H1 (cell line): ENCODE measurements at regions not wholly inside any gene's neighbourhood (a gene's known extent, or its start where the extent isn't known, plus 50 kb on each side); places are given as distances from the start of the nearest gene placed in this dataset.

Source experiments
- CTCF ChIA-PET: fragments of 300-600 bp; sonication (Branson Sonifier 250); formaldehyde crosslinking; loops from one replicate; lab custom pipeline; 2021; ENCODE audit not compliant: partially characterized antibody; lab: Charles Lee
- POLR2A ChIA-PET: fragments of 300-600 bp; sonication (Branson Sonifier 250); formaldehyde crosslinking; loops from one replicate; lab custom pipeline; 2021; ENCODE audit warnings: inconsistent platforms; ENCODE audit not compliant: partially characterized antibody; lab: Charles Lee
- DNase-seq, 2 experiments: peaks; one replicate each; pipeline versions ENCODE4 v3.0.0 to v3.0.0-alpha.2; 2010 to 2022; ENCODE audit warnings: low spot score in 2 of 2, low read depth in 1 of 2, mixed read lengths in 1 of 2
- FAIRE-seq: peaks from 2 replicates; lab custom pipeline; 2011; peaks lifted over from hg19 to GRCh38; lab: Jason Lieb, UNC
- H2AFZ ChIP-seq: 2 replicates; pipeline ENCODE4 v1.8.1; 2012; ENCODE audit warnings: low read length, inconsistent platforms
- H2AK5ac ChIP-seq: 2 replicates; pipeline ENCODE4 v1.6.1; 2013; ENCODE audit warnings: low read depth, low read length
- H2BK120ac ChIP-seq: replicated peaks from 2 replicates; pipeline ENCODE3; 2013; ENCODE audit warnings: low read depth, low read length, inconsistent platforms
- H2BK12ac ChIP-seq: 2 replicates; pipeline ENCODE4 v1.6.1; 2013; ENCODE audit warnings: low read depth, low read length
- H2BK15ac ChIP-seq: 2 replicates; pipeline ENCODE4 v1.6.1; 2013; ENCODE audit warnings: low read length
- H2BK20ac ChIP-seq: 2 replicates; pipeline ENCODE4 v1.6.1; 2013; ENCODE audit warnings: low read length
- H2BK5ac ChIP-seq: 2 replicates; pipeline ENCODE4 v1.6.1; 2013; ENCODE audit warnings: low read depth, low read length
- H3K14ac ChIP-seq: 2 replicates; pipeline ENCODE4 v1.6.1; 2013; ENCODE audit warnings: inconsistent platforms; ENCODE audit not compliant: insufficient read length
- H3K18ac ChIP-seq: 2 replicates; pipeline ENCODE4 v1.6.1; 2013; ENCODE audit warnings: low read length; ENCODE audit errors: extremely low read depth
- H3K23ac ChIP-seq: 2 replicates; pipeline ENCODE4 v1.6.1; 2013; ENCODE audit warnings: inconsistent platforms; ENCODE audit not compliant: insufficient read length
- H3K23me2 ChIP-seq: 2 replicates; pipeline ENCODE4 v1.6.1; 2013; ENCODE audit warnings: low read depth, low read length
- H3K27ac ChIP-seq: 2 replicates; pipeline ENCODE4 v1.6.1; 2011; ENCODE audit warnings: low read depth, low read length, inconsistent platforms
- H3K27me3 ChIP-seq, 4 experiments: replicated peaks in 1 of 4; 1 replicate in 1 of 4; 2 replicates in 3 of 4; pipeline versions ENCODE4 v1.6.1 to v1.8.1; 2011 to 2013; ENCODE audit warnings: low read length in 3 of 4, mild to moderate bottlenecking in 3 of 4, inconsistent platforms in 2 of 4, mixed read lengths in 2 of 4, moderate library complexity in 1 of 4; ENCODE audit not compliant: control insufficient read depth in 3 of 4, insufficient read depth in 3 of 4; ENCODE audit errors: extremely low read depth in 1 of 4
- H3K36me3 ChIP-seq, 4 experiments: 2 replicates each; pipeline versions ENCODE4 v1.6.1 to v1.8.1; 2011 to 2013; ENCODE audit warnings: mild to moderate bottlenecking in 4 of 4, low read length in 3 of 4, moderate library complexity in 2 of 4, control low read depth in 1 of 4, inconsistent platforms in 1 of 4; ENCODE audit not compliant: insufficient read depth in 4 of 4, control insufficient read depth in 2 of 4
- H3K4ac ChIP-seq: replicated peaks from 2 replicates; pipeline ENCODE3; 2013; ENCODE audit warnings: low read length, low read depth, mixed read lengths, inconsistent platforms; ENCODE audit not compliant: insufficient read length
- H3K4me1 ChIP-seq, 4 experiments: replicated peaks in 1 of 4; 1 replicate in 1 of 4; 2 replicates in 3 of 4; pipeline versions ENCODE4 v1.6.1 to v1.8.1; 2011 to 2013; ENCODE audit warnings: low read length in 3 of 4, inconsistent platforms in 2 of 4, mixed read lengths in 1 of 4; ENCODE audit not compliant: insufficient read depth in 4 of 4, control insufficient read depth in 3 of 4
- H3K4me2 ChIP-seq, 2 experiments: 2 replicates each; pipeline versions ENCODE4 v1.6.1 to v1.8.1; 2011 to 2013; ENCODE audit warnings: low read depth in 2 of 2, low read length in 2 of 2, control low read depth in 1 of 2, inconsistent platforms in 1 of 2, mild to moderate bottlenecking in 1 of 2; ENCODE audit not compliant: insufficient read depth in 1 of 2
- H3K4me3 ChIP-seq, 4 experiments: fragments of 200-600, 300-600 bp in 1 of 4; sonication (generic), shearing (Covaris generic), sonication (Bioruptor Twin) in 1 of 4; 2 replicates each; pipeline versions ENCODE4 v1.5.1 to v1.8.1; 2011 to 2016; ENCODE audit warnings: low read length in 4 of 4, low read depth in 3 of 4, control low read depth in 2 of 4, inconsistent platforms in 2 of 4, mild to moderate bottlenecking in 2 of 4, mixed read lengths in 1 of 4, moderate library complexity in 1 of 4; ENCODE audit not compliant: insufficient read depth in 2 of 4; ENCODE audit errors: extremely low read depth in 1 of 4
- H3K56ac ChIP-seq: replicated peaks from 2 replicates; pipeline ENCODE3; 2013; ENCODE audit warnings: low read depth, mild to moderate bottlenecking, mixed read lengths, low read length, inconsistent platforms; ENCODE audit not compliant: insufficient read length
- H3K79me1 ChIP-seq: 2 replicates; pipeline ENCODE4 v1.6.1; 2013; ENCODE audit warnings: low read depth, low read length, control low read depth
- H3K79me2 ChIP-seq, 2 experiments: 2 replicates each; pipeline versions ENCODE4 v1.6.1 to v1.8.1; 2012 to 2013; ENCODE audit warnings: low read length in 2 of 2, mild to moderate bottlenecking in 2 of 2, inconsistent platforms in 1 of 2; ENCODE audit not compliant: insufficient read depth in 2 of 2, control insufficient read depth in 1 of 2
- H3K9ac ChIP-seq, 4 experiments: replicated peaks in 1 of 4; 1 replicate in 1 of 4; 2 replicates in 3 of 4; pipeline versions ENCODE4 v1.6.1 to v1.8.1; 2011 to 2013; ENCODE audit warnings: low read depth in 3 of 4, low read length in 3 of 4, control low read depth in 2 of 4, mild to moderate bottlenecking in 2 of 4, moderate library complexity in 2 of 4, inconsistent platforms in 1 of 4; ENCODE audit errors: extremely low read depth in 1 of 4
- H3K9me3 ChIP-seq, 2 experiments: 2 replicates each; pipeline versions ENCODE4 v1.6.1 to v1.8.1; 2012 to 2013; ENCODE audit warnings: mild to moderate bottlenecking in 2 of 2, moderate library complexity in 2 of 2, control low read depth in 1 of 2, inconsistent platforms in 1 of 2, low read depth in 1 of 2, low read length in 1 of 2, mixed read lengths in 1 of 2; ENCODE audit not compliant: insufficient read depth in 2 of 2
- H4K20me1 ChIP-seq, 2 experiments: replicated peaks in 1 of 2; 2 replicates each; pipeline versions ENCODE3 to v1.8.1; 2011 to 2013; ENCODE audit warnings: inconsistent platforms in 2 of 2, low read length in 2 of 2, mild to moderate bottlenecking in 1 of 2; ENCODE audit not compliant: insufficient read depth in 2 of 2, control insufficient read depth in 1 of 2
- H4K5ac ChIP-seq: 2 replicates; pipeline ENCODE4 v1.6.1; 2013; ENCODE audit warnings: low read length, low read depth, mixed read lengths, inconsistent platforms; ENCODE audit not compliant: insufficient read length
- H4K8ac ChIP-seq: 2 replicates; pipeline ENCODE4 v1.8.0; 2013; ENCODE audit warnings: mild to moderate bottlenecking, moderate library complexity, low read length, inconsistent platforms; ENCODE audit not compliant: insufficient read depth; ENCODE audit errors: extremely low read depth
- H4K91ac ChIP-seq: replicated peaks from 2 replicates; pipeline ENCODE3; 2013; ENCODE audit warnings: low read length, mixed read lengths, inconsistent platforms; ENCODE audit not compliant: insufficient read length
- ATF2 ChIP-seq: IDR thresholded peaks from 2 replicates; pipeline ENCODE4 v1.6.1; 2012; ENCODE audit warnings: low read length, inconsistent platforms
- BRCA1 ChIP-seq: IDR thresholded peaks from 2 replicates; pipeline ENCODE4 v1.6.1; 2012; ENCODE audit warnings: low read depth, low read length, improper control_type of control experiment
- CHD1 ChIP-seq: IDR thresholded peaks from 2 replicates; pipeline ENCODE4 v1.6.1; 2012; ENCODE audit warnings: low read depth, low read length, improper control_type of control experiment
- CREB1 ChIP-seq: IDR thresholded peaks from 2 replicates; pipeline ENCODE4 v1.6.1; 2012; ENCODE audit warnings: inconsistent platforms
- CTCF ChIP-seq, 3 experiments: IDR thresholded peaks; 1 replicate in 2 of 3; 2 replicates in 1 of 3; pipeline versions ENCODE4 v1.5.1 to v1.6.1; 2011; ENCODE audit warnings: low read length in 3 of 3, mild to moderate bottlenecking in 3 of 3, inconsistent platforms in 2 of 3, low read depth in 1 of 3, moderate library complexity in 1 of 3; ENCODE audit not compliant: insufficient read depth in 1 of 3; ENCODE audit errors: control extremely low read depth in 1 of 3
- GABPA ChIP-seq: IDR thresholded peaks from 2 replicates; pipeline ENCODE4 v1.6.1; 2011; ENCODE audit warnings: mild to moderate bottlenecking, low read length, moderate library complexity, borderline replicate concordance; ENCODE audit not compliant: insufficient read depth
- NRF1 ChIP-seq: IDR thresholded peaks from 2 replicates; pipeline ENCODE4 v1.6.1; 2011; ENCODE audit warnings: mild to moderate bottlenecking, low read depth, low read length, improper control_type of control experiment
- POLR2AphosphoS5 ChIP-seq: IDR thresholded peaks from 2 replicates; pipeline ENCODE4 v1.6.1; 2011; ENCODE audit warnings: low read depth, low read length
- RFX5 ChIP-seq: IDR thresholded peaks from 2 replicates; pipeline ENCODE4 v1.6.1; 2011; ENCODE audit warnings: low read depth, low read length, improper control_type of control experiment, borderline replicate concordance
- SAP30 ChIP-seq: fragments of 300-600 bp; sonication (generic); IDR thresholded peaks from 2 replicates; pipeline ENCODE4 v1.7.1; 2012; ENCODE audit warnings: low read length, moderate library complexity, mild to moderate bottlenecking, inconsistent platforms; ENCODE audit not compliant: insufficient read depth, insufficient replicate concordance
- WGBS, 2 experiments: shearing (Covaris generic) in 1 of 2; methylation state at CpG; one replicate each; pipeline versions ENCODE4 v1.1.6 to v1.1.7; 2013 to 2015; ENCODE audit warnings: low lambda C conversion rate in 2 of 2, mixed read lengths in 2 of 2, inconsistent platforms in 1 of 2, low coverage in 1 of 2, missing lambda C conversion rate in 1 of 2; ENCODE audit not compliant: insufficient replicate concordance in 2 of 2, insufficient coverage in 1 of 2, insufficient read length in 1 of 2; ENCODE audit errors: extremely low coverage in 1 of 2, missing lambda C conversion rate in 1 of 2; 5-methylcytosine and 5-hydroxymethylcytosine counted together

- Histone ChIP-seq H4K5ac (no peak overlapping the region), H2BK12ac (no peak overlapping the region), H4K20me1 (no peaks in the 10 kb centered on the region), H3K23ac (no peak overlapping the region), H2AK5ac (no peak overlapping the region), H3K4ac (no peak overlapping the region), H3K27ac (no peak overlapping the region), H2BK15ac (no peak overlapping the region), H3K79me2 (no peaks in the 10 kb centered on the region), H3K4me2 (no peak overlapping the region), H3K36me3 (no peaks in the 10 kb centered on the region), H4K8ac (no peak overlapping the region), H3K9me3 (0 out of 4 replicates have a peak, but pooled peaks cover 2 to 7% of the 10 kb centered on the region in 2 experiments), H4K91ac (no peak overlapping the region), H3K9ac (no peak overlapping the region), H3K56ac (no peak overlapping the region), H3K79me1 (no peaks in the 10 kb centered on the region), H3K18ac (no peak overlapping the region), H2BK120ac (no peak overlapping the region), H2BK5ac (no peak overlapping the region), H3K14ac (no peak overlapping the region), H3K23me2 (no peaks in the 10 kb centered on the region), H3K4me1 (no peaks in the 10 kb centered on the region), H3K27me3 (no peaks in the 10 kb centered on the region), H3K4me3 (no peak overlapping the region), H2AFZ (no peak overlapping the region), H2BK20ac (no peak overlapping the region)
- ChIA-PET CTCF (no interaction called here), POLR2A (no interaction called here)
- 92% methylated on average over 10 of the region's 10 CpGs; no CpG with 5 or more reads in 1 of the 2 experiments for WGBS, 2 experiments
- FAIRE-seq (no peak), DNase-seq (no peak)
- TF ChIP-seq GABPA, result no peak
- TF ChIP-seq BRCA1, result no peak
- no peak for TF ChIP-seq CREB1
- no peak for TF ChIP-seq ATF2
- no peak for TF ChIP-seq SAP30
- no peak for TF ChIP-seq NRF1
- TF ChIP-seq RFX5, result no peak
- no peak for TF ChIP-seq CHD1
- no peak for TF ChIP-seq POLR2AphosphoS5
- no peak for TF ChIP-seq CTCF (IDR thresholded peaks at IDR 0.05; ENCODE audit: control extremely low read depth in 1 of 3, insufficient read depth in 1 of 3, low read depth in 1 of 3, low read length in 3 of 3)
Observed at GRCh38 chr14:62081012-62081612, 318.9 kb downstream of the SNAPC1 start.
